ENCODE measurements at regions not wholly inside any gene's neighbourhood (a gene's known extent, or its start where the extent isn't known, plus 50 kb on each side); places are given as distances from the start of the nearest gene placed in this dataset.

GRCh38 chr3:41024031-41024836 is 175.1 kb upstream of the CTNNB1 start:
- Histone ChIP-seq H3K4me1 (ENCODE audit: control insufficient read depth, insufficient read depth, low read length, unreplicated experiment) (no peaks in the 10 kb centered on the region), H3K27me3 (ENCODE audit: insufficient read depth, low read length) (no peaks in the 10 kb centered on the region), H2AFZ (ENCODE audit: low read length, unreplicated experiment) (no peak overlapping the region), H3K36me3 (ENCODE audit: insufficient read depth, low read length) (no peaks in the 10 kb centered on the region), H3K27ac (ENCODE audit: low read depth, low read length) (no peak overlapping the region), H3K79me2 (ENCODE audit: control insufficient read depth, insufficient read depth, low read length, unreplicated experiment) (no peaks in the 10 kb centered on the region), H3K4me3 (ENCODE audit: low read depth, low read length) (no peak overlapping the region)

- Histone ChIP-seq H3K27me3 (ENCODE audit: insufficient read depth, low read length) (0 out of 2 replicates have a peak, but pooled peaks cover under 1% of the 10 kb centered on the region), H2AFZ (ENCODE audit: low read length, unreplicated experiment) (no peak overlapping the region), H3K4me3 (ENCODE audit: low read depth, low read length) (no peak overlapping the region), H3K36me3 (ENCODE audit: insufficient read depth, low read length) (no peaks in the 10 kb centered on the region), H3K4me1 (ENCODE audit: control insufficient read depth, insufficient read depth, low read length, unreplicated experiment) (no peaks in the 10 kb centered on the region), H3K27ac (ENCODE audit: low read depth, low read length) (no peak overlapping the region), H3K79me2 (ENCODE audit: control insufficient read depth, insufficient read depth, low read length, unreplicated experiment) (no peaks in the 10 kb centered on the region)
These were observed 172.7 kb upstream of the CTNNB1 start for GRCh38 chr3:41026394-41027177.

GRCh38 chr3:41029356-41029755 is 169.9 kb upstream of the CTNNB1 start:
- no peaks in the 10 kb centered on the region for H3K79me2 ChIP-seq (ENCODE audit: control insufficient read depth, insufficient read depth, low read length, unreplicated experiment)
- H3K36me3 ChIP-seq (ENCODE audit: insufficient read depth, low read length), result no peaks in the 10 kb centered on the region
- no peaks in the 10 kb centered on the region for H3K4me1 ChIP-seq (ENCODE audit: control insufficient read depth, insufficient read depth, low read length, unreplicated experiment)
- peaks cover 11% of the 10 kb centered on the region for H3K27me3 ChIP-seq (ENCODE audit: insufficient read depth, low read length)
- no peak overlapping the region for H2AFZ ChIP-seq (ENCODE audit: low read length, unreplicated experiment)
- no peak overlapping the region for H3K27ac ChIP-seq (ENCODE audit: low read depth, low read length)
- no peak overlapping the region for H3K4me3 ChIP-seq (ENCODE audit: low read depth, low read length)

GRCh38 chr3:41030220-41030619 is 169.1 kb upstream of the CTNNB1 start:
- H2AFZ ChIP-seq (ENCODE audit: low read length, unreplicated experiment), result no peak overlapping the region
- H3K36me3 ChIP-seq (ENCODE audit: insufficient read depth, low read length), result no peaks in the 10 kb centered on the region
- peaks cover 14% of the 10 kb centered on the region for H3K27me3 ChIP-seq (ENCODE audit: insufficient read depth, low read length)

GRCh38 chr3:41031401-41031800 is 167.9 kb upstream of the CTNNB1 start:
- H2AFZ ChIP-seq (ENCODE audit: low read length, unreplicated experiment), result no peak overlapping the region
- no peak overlapping the region for H3K4me3 ChIP-seq (ENCODE audit: low read depth, low read length)
- no peaks in the 10 kb centered on the region for H3K4me1 ChIP-seq (ENCODE audit: control insufficient read depth, insufficient read depth, low read length, unreplicated experiment)
- no peak overlapping the region for H3K27ac ChIP-seq (ENCODE audit: low read depth, low read length)
- no peaks in the 10 kb centered on the region for H3K36me3 ChIP-seq (ENCODE audit: insufficient read depth, low read length)
- H3K27me3 ChIP-seq (ENCODE audit: insufficient read depth, low read length), result peaks cover 15% of the 10 kb centered on the region
- H3K79me2 ChIP-seq (ENCODE audit: control insufficient read depth, insufficient read depth, low read length, unreplicated experiment), result no peaks in the 10 kb centered on the region

More at GRCh38 chr3:41030220-41030619, 169.1 kb upstream of the CTNNB1 start:
- Histone ChIP-seq H3K27ac (ENCODE audit: low read depth, low read length) (no peak overlapping the region), H3K4me1 (ENCODE audit: control insufficient read depth, insufficient read depth, low read length, unreplicated experiment) (no peaks in the 10 kb centered on the region), H3K79me2 (ENCODE audit: control insufficient read depth, insufficient read depth, low read length, unreplicated experiment) (no peaks in the 10 kb centered on the region), H3K4me3 (ENCODE audit: low read depth, low read length) (no peak overlapping the region)

GRCh38 chr3:41033956-41034519 is 165.3 kb upstream of the CTNNB1 start:
- H3K36me3 ChIP-seq (ENCODE audit: insufficient read depth, low read length), result no peaks in the 10 kb centered on the region
- no peaks in the 10 kb centered on the region for H3K79me2 ChIP-seq (ENCODE audit: control insufficient read depth, insufficient read depth, low read length, unreplicated experiment)
- H3K27ac ChIP-seq (ENCODE audit: low read depth, low read length), result no peak overlapping the region
- H3K27me3 ChIP-seq (ENCODE audit: insufficient read depth, low read length), result peaks cover 30% of the 10 kb centered on the region
- H2AFZ ChIP-seq (ENCODE audit: low read length, unreplicated experiment), result no peak overlapping the region
- no peak overlapping the region for H3K4me3 ChIP-seq (ENCODE audit: low read depth, low read length)
- H3K4me1 ChIP-seq (ENCODE audit: control insufficient read depth, insufficient read depth, low read length, unreplicated experiment), result no peaks in the 10 kb centered on the region

GRCh38 chr3:41035456-41036022 is 163.8 kb upstream of the CTNNB1 start:
- Histone ChIP-seq H3K4me3 (ENCODE audit: low read depth, low read length) (no peak overlapping the region), H3K4me1 (ENCODE audit: control insufficient read depth, insufficient read depth, low read length, unreplicated experiment) (no peaks in the 10 kb centered on the region), H3K36me3 (ENCODE audit: insufficient read depth, low read length) (no peaks in the 10 kb centered on the region)

GRCh38 chr3:41037651-41038334 is 161.5 kb upstream of the CTNNB1 start:
- no peak overlapping the region for H3K4me3 ChIP-seq (ENCODE audit: low read depth, low read length)
- no peak overlapping the region for H3K27ac ChIP-seq (ENCODE audit: low read depth, low read length)
- peaks cover 36% of the 10 kb centered on the region for H3K27me3 ChIP-seq (ENCODE audit: insufficient read depth, low read length)
- H3K4me1 ChIP-seq (ENCODE audit: control insufficient read depth, insufficient read depth, low read length, unreplicated experiment), result no peaks in the 10 kb centered on the region
- H3K79me2 ChIP-seq (ENCODE audit: control insufficient read depth, insufficient read depth, low read length, unreplicated experiment), result no peaks in the 10 kb centered on the region
- no peak overlapping the region for H2AFZ ChIP-seq (ENCODE audit: low read length, unreplicated experiment)
- no peaks in the 10 kb centered on the region for H3K36me3 ChIP-seq (ENCODE audit: insufficient read depth, low read length)

More at GRCh38 chr3:41035456-41036022, 163.8 kb upstream of the CTNNB1 start:
- Histone ChIP-seq H3K79me2 (ENCODE audit: control insufficient read depth, insufficient read depth, low read length, unreplicated experiment) (no peaks in the 10 kb centered on the region), H2AFZ (ENCODE audit: low read length, unreplicated experiment) (no peak overlapping the region), H3K27ac (ENCODE audit: low read depth, low read length) (no peak overlapping the region), H3K27me3 (ENCODE audit: insufficient read depth, low read length) (peaks cover 30% of the 10 kb centered on the region)

- H3K79me2 ChIP-seq (ENCODE audit: control insufficient read depth, insufficient read depth, low read length, unreplicated experiment), result no peaks in the 10 kb centered on the region
- no peaks in the 10 kb centered on the region for H3K4me1 ChIP-seq (ENCODE audit: control insufficient read depth, insufficient read depth, low read length, unreplicated experiment)
- no peaks in the 10 kb centered on the region for H3K36me3 ChIP-seq (ENCODE audit: insufficient read depth, low read length)
- H2AFZ ChIP-seq (ENCODE audit: low read length, unreplicated experiment), result no peak overlapping the region
- H3K27ac ChIP-seq (ENCODE audit: low read depth, low read length), result no peak overlapping the region
- no peak overlapping the region for H3K4me3 ChIP-seq (ENCODE audit: low read depth, low read length)
- peaks cover 27% of the 10 kb centered on the region for H3K27me3 ChIP-seq (ENCODE audit: insufficient read depth, low read length)
These were observed 159.0 kb upstream of the CTNNB1 start for GRCh38 chr3:41040256-41040655.

- Histone ChIP-seq H3K27me3 (ENCODE audit: insufficient read depth, low read length) (peaks cover 29% of the 10 kb centered on the region), H3K4me1 (ENCODE audit: control insufficient read depth, insufficient read depth, low read length, unreplicated experiment) (no peaks in the 10 kb centered on the region), H3K36me3 (ENCODE audit: insufficient read depth, low read length) (no peaks in the 10 kb centered on the region), H3K27ac (ENCODE audit: low read depth, low read length) (no peak overlapping the region), H3K79me2 (ENCODE audit: control insufficient read depth, insufficient read depth, low read length, unreplicated experiment) (no peaks in the 10 kb centered on the region), H3K4me3 (ENCODE audit: low read depth, low read length) (no peak overlapping the region), H2AFZ (ENCODE audit: low read length, unreplicated experiment) (no peak overlapping the region)
These were observed 157.8 kb upstream of the CTNNB1 start for GRCh38 chr3:41041462-41041861.

Measured in ACC112 (cell line).